HTR-8/SVneo (cell line): ENCODE measurements at regions not wholly inside any gene's neighbourhood (a gene's known extent, or its start where the extent isn't known, plus 50 kb on each side); places are given as distances from the start of the nearest gene placed in this dataset.

Experiments
- DNase-seq: peaks from one replicate; pipeline ENCODE4 v3.0.0; 2011; ENCODE audit warnings: low spot score, mixed read lengths; ENCODE audit not compliant: insufficient read length
- FAIRE-seq: peaks from 2 replicates; lab custom pipeline; 2011; peaks lifted over from hg19 to GRCh38; lab: Jason Lieb, UNC

- no peak for DNase-seq
These were observed 339.3 kb upstream of the PLET1 start for GRCh38 chr11:112599856-112600533.

GRCh38 chr11:112605093-112605666 is 344.5 kb upstream of the PLET1 start:
- DNase-seq, result no peak
- peak; percentile 38 for FAIRE-seq

More at GRCh38 chr11:112599856-112600533, 339.3 kb upstream of the PLET1 start:
- FAIRE-seq, result no peak

- FAIRE-seq (no peak), DNase-seq (no peak)
These were observed 346.0 kb upstream of the PLET1 start for GRCh38 chr11:112606656-112607055.

- FAIRE-seq, result no peak
- DNase-seq, result no peak
These were observed 347.8 kb upstream of the PLET1 start for GRCh38 chr11:112608509-112608908.

- no peak for DNase-seq
These were observed 349.8 kb upstream of the PLET1 start for GRCh38 chr11:112610494-112610893.

GRCh38 chr11:112610996-112611750 is 350.0 kb upstream of the NCAM1 start:
- DNase-seq, result no peak
- FAIRE-seq, result peak; percentile 65

More at GRCh38 chr11:112610494-112610893, 349.8 kb upstream of the PLET1 start:
- no peak for FAIRE-seq

- DNase-seq (no peak), FAIRE-seq (peak; percentile 73)
These were observed 349.4 kb upstream of the NCAM1 start for GRCh38 chr11:112611771-112612170.

GRCh38 chr11:112612250-112612849 is 348.9 kb upstream of the NCAM1 start:
- DNase-seq (no peak), FAIRE-seq (no peak)

- DNase-seq (peak; percentile 62), FAIRE-seq (peak; percentile 69)
These were observed 347.9 kb upstream of the NCAM1 start for GRCh38 chr11:112613051-112613972.

- FAIRE-seq (no peak), DNase-seq (no peak)
These were observed 346.6 kb upstream of the NCAM1 start for GRCh38 chr11:112614605-112615004.

- DNase-seq (no peak), FAIRE-seq (no peak)
These were observed 346.0 kb upstream of the NCAM1 start for GRCh38 chr11:112615238-112615637.

- FAIRE-seq (no peak), DNase-seq (no peak)
These were observed 345.3 kb upstream of the NCAM1 start for GRCh38 chr11:112615891-112616290.

- FAIRE-seq, result peak; percentile 40
- DNase-seq, result no peak
These were observed 344.7 kb upstream of the NCAM1 start for GRCh38 chr11:112616327-112617097.

GRCh38 chr11:112617098-112617425 is 344.2 kb upstream of the NCAM1 start:
- no peak for FAIRE-seq
- DNase-seq, result no peak

GRCh38 chr11:112617977-112618826 is 343.0 kb upstream of the NCAM1 start:
- DNase-seq, result no peak
- FAIRE-seq, result no peak

GRCh38 chr11:112619106-112619505 is 342.1 kb upstream of the NCAM1 start:
- FAIRE-seq (no peak), DNase-seq (no peak)

GRCh38 chr11:112620621-112621394 is 340.4 kb upstream of the NCAM1 start:
- DNase-seq (no peak), FAIRE-seq (no peak)

- no peak for DNase-seq
- no peak for FAIRE-seq
These were observed 338.2 kb upstream of the NCAM1 start for GRCh38 chr11:112623057-112623456.
